IMR-90 (cell line): ENCODE measurements at regions not wholly inside any gene's neighbourhood (a gene's known extent, or its start where the extent isn't known, plus 50 kb on each side); places are given as distances from the start of the nearest gene placed in this dataset.

Experiments used
- ATAC-seq: fragments of 200-7000 bp; cut with Tn5 transposase; 2 replicates; pipeline ENCODE4 v1.9.1; 2020; ENCODE audit warnings: low read depth, mild to moderate bottlenecking, moderate library complexity
- BruUV-seq: library from RNA; stranded (reverse); fragments of 400-500 nt; replicated peaks from 2 replicates; lab custom pipeline; 2021; lab: Mats Ljungman, UMichigan
- CTCF ChIA-PET: fragments of 300-600 bp; formaldehyde crosslinking; extraction: SDS; loops from one replicate; lab custom pipeline; 2021; ENCODE audit warnings: antibody characterized with exemption; lab: Yijun Ruan, JAX
- POLR2A ChIA-PET: fragments of 300-600 bp; sonication (Branson Sonifier 250); formaldehyde crosslinking; loops from one replicate; lab custom pipeline; 2022; ENCODE audit warnings: antibody characterized with exemption; ENCODE audit not compliant: unreplicated experiment; lab: Charles Lee
- DNase-seq: peaks from one replicate; pipeline ENCODE4 v3.0.0; 2013
- H2AFZ ChIP-seq: replicated peaks from 2 replicates; pipeline ENCODE3; 2013; ENCODE audit warnings: low read length, mild to moderate bottlenecking; ENCODE audit not compliant: poor library complexity
- H2AK5ac ChIP-seq: 2 replicates; pipeline ENCODE4 v1.6.1; 2013; ENCODE audit warnings: low read depth, low read length, inconsistent platforms
- H2AK9ac ChIP-seq: replicated peaks from 2 replicates; pipeline ENCODE3; 2013; ENCODE audit warnings: mild to moderate bottlenecking, low read depth, low read length, moderate library complexity; ENCODE audit not compliant: poor library complexity
- H2BK120ac ChIP-seq: 2 replicates; pipeline ENCODE4 v1.6.1; 2013; ENCODE audit warnings: low read depth, low read length, inconsistent platforms
- H2BK15ac ChIP-seq: 3 replicates; pipeline ENCODE4 v1.6.1; 2013; ENCODE audit warnings: low read depth, low read length, inconsistent platforms
- H2BK20ac ChIP-seq: 2 replicates; pipeline ENCODE4 v1.6.1; 2013; ENCODE audit warnings: low read depth, mild to moderate bottlenecking, inconsistent platforms, low read length, moderate library complexity
- H2BK5ac ChIP-seq: 2 replicates; pipeline ENCODE4 v1.6.1; 2013; ENCODE audit warnings: mild to moderate bottlenecking, low read depth, low read length, inconsistent platforms; ENCODE audit not compliant: poor library complexity, severe bottlenecking
- H3K14ac ChIP-seq: replicated peaks from 2 replicates; pipeline ENCODE4 v1.6.1; 2013; ENCODE audit warnings: low read depth, low read length, inconsistent platforms
- H3K18ac ChIP-seq: 2 replicates; pipeline ENCODE4 v1.6.1; 2013; ENCODE audit warnings: low read depth, low read length, control low read depth
- H3K23ac ChIP-seq: 2 replicates; pipeline ENCODE4 v1.6.1; 2013; ENCODE audit warnings: low read depth, low read length, inconsistent platforms
- H3K27ac ChIP-seq: 2 replicates; pipeline ENCODE4 v1.5.1; 2013; ENCODE audit warnings: mild to moderate bottlenecking, control low read depth, low read length; ENCODE audit not compliant: insufficient read depth
- H3K27me3 ChIP-seq: 2 replicates; pipeline ENCODE4 v1.6.1; 2013; ENCODE audit warnings: low read length; ENCODE audit not compliant: control insufficient read depth, insufficient read depth
- H3K36me3 ChIP-seq: 2 replicates; pipeline ENCODE4 v1.6.1; 2013; ENCODE audit warnings: low read length, mixed read lengths; ENCODE audit not compliant: control insufficient read depth, insufficient read depth
- H3K4ac ChIP-seq: 2 replicates; pipeline ENCODE4 v1.6.1; 2013; ENCODE audit warnings: low read depth, low read length, inconsistent platforms
- H3K4me1 ChIP-seq: 2 replicates; pipeline ENCODE4 v1.6.1; 2013; ENCODE audit warnings: low read length, mixed read lengths; ENCODE audit not compliant: control insufficient read depth, insufficient read depth
- H3K4me2 ChIP-seq: 2 replicates; pipeline ENCODE4 v1.6.1; 2013; ENCODE audit warnings: low read depth, mild to moderate bottlenecking, control low read depth, low read length, moderate library complexity
- H3K4me3 ChIP-seq: 2 replicates; pipeline ENCODE4 v1.5.1; 2013; ENCODE audit warnings: low read depth, mild to moderate bottlenecking, control low read depth, low read length, moderate library complexity; ENCODE audit not compliant: insufficient read depth
- H3K56ac ChIP-seq: 2 replicates; pipeline ENCODE4 v1.6.1; 2013; ENCODE audit warnings: low read length, inconsistent platforms; ENCODE audit not compliant: insufficient read depth; ENCODE audit errors: extremely low read depth
- H3K79me1 ChIP-seq, 2 experiments: 2 replicates each; pipeline ENCODE4 v1.6.1; 2013; ENCODE audit warnings: low read length in 2 of 2, inconsistent platforms in 1 of 2, low read depth in 1 of 2
- H3K9ac ChIP-seq: 2 replicates; pipeline ENCODE4 v1.6.1; 2013; ENCODE audit warnings: low read depth, low read length, control low read depth
- H3K9me1 ChIP-seq: 2 replicates; pipeline ENCODE4 v1.6.1; 2013; ENCODE audit warnings: low read length, inconsistent platforms; ENCODE audit not compliant: insufficient read depth
- H3K9me3 ChIP-seq: 2 replicates; pipeline ENCODE4 v1.6.1; 2013; ENCODE audit warnings: low read length; ENCODE audit not compliant: control insufficient read depth, insufficient read depth
- H4K20me1 ChIP-seq: 2 replicates; pipeline ENCODE4 v1.6.1; 2013; ENCODE audit warnings: low read length, inconsistent platforms; ENCODE audit not compliant: insufficient read depth
- H4K5ac ChIP-seq: 2 replicates; pipeline ENCODE4 v1.6.1; 2013; ENCODE audit warnings: mild to moderate bottlenecking, low read depth, low read length, control low read depth
- H4K8ac ChIP-seq, 2 experiments: 2 replicates each; pipeline ENCODE4 v1.6.1; 2013; ENCODE audit warnings: low read depth in 2 of 2, low read length in 2 of 2, control low read depth in 1 of 2, inconsistent platforms in 1 of 2
- H4K91ac ChIP-seq: 2 replicates; pipeline ENCODE4 v1.6.1; 2013; ENCODE audit warnings: low read depth, low read length, inconsistent platforms; ENCODE audit not compliant: insufficient read depth
- BHLHE40 ChIP-seq: fragments of 150-350 bp; IDR thresholded peaks from 2 replicates; pipeline ENCODE4 v1.6.1; 2016; ENCODE audit warnings: mild to moderate bottlenecking, low read depth, low read length
- CEBPB ChIP-seq: IDR thresholded peaks from 2 replicates; pipeline ENCODE4 v1.6.1; 2012; ENCODE audit warnings: low read depth, low read length, improper control_type of control experiment
- CHD1 ChIP-seq: IDR thresholded peaks from 2 replicates; pipeline ENCODE4 v1.6.1; 2012; ENCODE audit warnings: low read depth, low read length, improper control_type of control experiment
- CTCF ChIP-seq: conservative IDR thresholded peaks from 2 replicates; pipeline ENCODE4 v1.5.1; 2012; ENCODE audit warnings: mild to moderate bottlenecking, low read depth, low read length, improper control_type of control experiment
- FOS ChIP-seq: fragments of 150-350 bp; IDR thresholded peaks from 2 replicates; pipeline ENCODE4 v1.6.1; 2016; ENCODE audit warnings: low read depth, low read length
- MAFK ChIP-seq: IDR thresholded peaks from 2 replicates; pipeline ENCODE4 v1.6.1; 2012; ENCODE audit warnings: low read depth, low read length, improper control_type of control experiment
- MAZ ChIP-seq: IDR thresholded peaks from 2 replicates; pipeline ENCODE4 v1.6.1; 2012; ENCODE audit warnings: low read depth, mild to moderate bottlenecking, low read length, improper control_type of control experiment, moderate library complexity, borderline replicate concordance
- MXI1 ChIP-seq: IDR thresholded peaks from 2 replicates; pipeline ENCODE4 v1.6.1; 2012; ENCODE audit warnings: low read depth, mild to moderate bottlenecking, low read length, moderate library complexity, borderline replicate concordance
- NFE2L2 ChIP-seq: fragments of 150-350 bp; IDR thresholded peaks from 2 replicates; pipeline ENCODE4 v1.6.1; 2016; ENCODE audit warnings: low read depth, mild to moderate bottlenecking, low read length
- POLR2A ChIP-seq: IDR thresholded peaks from 2 replicates; pipeline ENCODE4 v1.6.1; 2012; ENCODE audit warnings: mild to moderate bottlenecking, low read depth, low read length
- RAD21 ChIP-seq: IDR thresholded peaks from 2 replicates; pipeline ENCODE4 v1.6.1; 2012; ENCODE audit warnings: low read length, improper control_type of control experiment
- RCOR1 ChIP-seq: IDR thresholded peaks from 2 replicates; pipeline ENCODE4 v1.6.1; 2012; ENCODE audit warnings: mild to moderate bottlenecking, low read length, improper control_type of control experiment; ENCODE audit not compliant: insufficient replicate concordance
- RFX5 ChIP-seq: IDR thresholded peaks from 2 replicates; pipeline ENCODE4 v1.8.0; 2012; ENCODE audit warnings: low read depth, mild to moderate bottlenecking, low read length, moderate library complexity
- SMC3 ChIP-seq: fragments of 150-350 bp; IDR thresholded peaks from 2 replicates; pipeline ENCODE4 v1.6.1; 2016; ENCODE audit warnings: low read depth, mild to moderate bottlenecking, antibody characterized with exemption, low read length, moderate library complexity
- WGBS, 2 experiments: methylation state at CpG; one replicate each; pipeline versions ENCODE4 v1.1.5 to v1.1.7; 2013; ENCODE audit warnings: missing lambda C conversion rate in 2 of 2; ENCODE audit not compliant: insufficient read length in 1 of 2; ENCODE audit errors: extremely low coverage in 2 of 2; 5-methylcytosine and 5-hydroxymethylcytosine counted together
- dilution Hi-C: fragments of 300-500 bp; cut with HindIII; formaldehyde crosslinking; loops from one replicate; pipeline ENCODE4 v1.14.3; 2018; ENCODE audit warnings: low sequenced_read_pairs; ENCODE audit not compliant: unreplicated experiment
- in situ Hi-C: fragments of 300-500 bp; cut with MboI; formaldehyde crosslinking; loops from 3 replicates; pipeline ENCODE4 v1.14.3; 2019; ENCODE audit warnings: low sequenced_read_pairs, inconsistent platforms, mixed read lengths
- intact Hi-C: fragments of 100-400 bp; cut with micrococcal nuclease; formaldehyde crosslinking; loops from 2 replicates; pipeline ENCODE4 v1.10.0; 2022
- TF ChIP-seq, protein P1 (sequence below): fragments of 150-350 bp; IDR thresholded peaks from 2 replicates; pipeline ENCODE4 v1.6.1; 2016; ENCODE audit warnings: low read depth, mild to moderate bottlenecking, low read length, moderate library complexity, borderline replicate concordance

DNA sequence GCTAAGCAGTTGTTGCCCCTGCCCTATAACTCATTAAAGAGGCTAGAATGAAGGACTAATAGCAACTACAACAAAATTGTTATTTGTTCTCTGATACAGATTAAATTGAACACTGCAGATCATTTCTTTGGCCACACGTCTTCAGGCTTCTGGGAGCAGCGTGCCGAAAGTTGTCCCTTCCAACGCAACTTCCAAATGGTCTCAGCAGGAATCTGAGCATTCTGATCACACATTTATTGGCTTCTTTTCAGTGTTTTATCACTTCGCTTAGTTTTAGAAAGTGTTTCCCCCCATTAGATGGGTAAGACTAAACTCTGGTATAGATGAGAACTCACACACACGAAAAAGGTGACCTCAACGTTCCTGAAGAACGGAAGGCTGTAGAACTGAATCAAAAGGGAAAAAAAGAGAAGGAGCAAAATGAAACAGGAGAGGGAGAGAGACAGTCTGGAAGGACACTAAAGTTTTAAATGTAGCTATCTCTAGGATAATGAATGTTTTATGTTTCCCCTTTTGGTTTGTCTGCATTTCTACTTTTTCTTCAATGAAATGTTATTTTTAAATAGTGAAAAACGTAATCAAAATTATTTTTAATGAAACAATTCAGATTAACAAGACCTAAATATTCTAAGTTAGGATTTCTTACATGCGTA, 336.5 kb downstream of the RRAGC start:
- H3K4me3 ChIP-seq: no peak overlapping the region
- H2BK120ac ChIP-seq: no peak overlapping the region
- BruUV-seq: no TSS peak
- no peak overlapping the region for H2BK20ac ChIP-seq
- DNase-seq (no peak), ATAC-seq (no peak)
- no CpG with 5 or more reads among the region's 10 CpGs for WGBS, 2 experiments
- POLR2A ChIA-PET: no interaction called here
- no peak overlapping the region for H3K18ac ChIP-seq
- in situ Hi-C loops: no loop called here
- H4K20me1 ChIP-seq: no peaks in the 10 kb centered on the region
- CTCF ChIA-PET: interaction anchor here (0.6 to 0.9 kb wide), 2 partner anchors 303 to 476 kb away, joined by 3 read pairs; partner anchors contain the start of gene POU3F1
- H3K56ac ChIP-seq: no peak overlapping the region
- dilution Hi-C loops: no loop called here
- H2AK5ac ChIP-seq: no peak overlapping the region
- H2BK5ac ChIP-seq: no peak overlapping the region
- H4K8ac ChIP-seq: no peak overlapping the region
- H2AFZ ChIP-seq: no peak overlapping the region
- TF ChIP-seq SMC3 (no peak), CTCF (no peak), CEBPB (no peak), POLR2A (no peak), BHLHE40 (no peak), MAFK (no peak), RFX5 (no peak), RAD21 (no peak), MXI1 (no peak), FOS (no peak), CHD1 (no peak), MAZ (no peak), NFE2L2 (no peak), RCOR1 (no peak)
- TF ChIP-seq, protein P1, sequence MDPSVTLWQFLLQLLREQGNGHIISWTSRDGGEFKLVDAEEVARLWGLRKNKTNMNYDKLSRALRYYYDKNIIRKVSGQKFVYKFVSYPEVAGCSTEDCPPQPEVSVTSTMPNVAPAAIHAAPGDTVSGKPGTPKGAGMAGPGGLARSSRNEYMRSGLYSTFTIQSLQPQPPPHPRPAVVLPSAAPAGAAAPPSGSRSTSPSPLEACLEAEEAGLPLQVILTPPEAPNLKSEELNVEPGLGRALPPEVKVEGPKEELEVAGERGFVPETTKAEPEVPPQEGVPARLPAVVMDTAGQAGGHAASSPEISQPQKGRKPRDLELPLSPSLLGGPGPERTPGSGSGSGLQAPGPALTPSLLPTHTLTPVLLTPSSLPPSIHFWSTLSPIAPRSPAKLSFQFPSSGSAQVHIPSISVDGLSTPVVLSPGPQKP: no peak
- no peak overlapping the region for H4K5ac ChIP-seq
- no peaks in the 10 kb centered on the region for H3K79me1 ChIP-seq
- no peaks in the 10 kb centered on the region for H3K9me1 ChIP-seq
- no peaks in the 10 kb centered on the region for H3K9me3 ChIP-seq
- H2AK9ac ChIP-seq: no peak overlapping the region
- no peak overlapping the region for H4K91ac ChIP-seq
- no peak overlapping the region for H3K23ac ChIP-seq
- no peak overlapping the region for H3K14ac ChIP-seq
- intact Hi-C loops: no loop called here
- no peaks in the 10 kb centered on the region for H3K27me3 ChIP-seq
- no peak overlapping the region for H2BK15ac ChIP-seq
- no peak overlapping the region for H3K4ac ChIP-seq
- H3K27ac ChIP-seq: no peak overlapping the region
- no peak overlapping the region for H3K9ac ChIP-seq
- H3K36me3 ChIP-seq: no peaks in the 10 kb centered on the region
- H3K4me2 ChIP-seq: no peak overlapping the region
- H3K4me1 ChIP-seq: no peaks in the 10 kb centered on the region
